IMR-90 (cell line): ENCODE measurements at regions not wholly inside any gene's neighbourhood (a gene's known extent, or its start where the extent isn't known, plus 50 kb on each side); places are given as distances from the start of the nearest gene placed in this dataset.

Experiments
- ATAC-seq: fragments of 200-7000 bp; cut with Tn5 transposase; 2 replicates; pipeline ENCODE4 v1.9.1; 2020; ENCODE audit warnings: low read depth, mild to moderate bottlenecking, moderate library complexity
- BruUV-seq: library from RNA; stranded (reverse); fragments of 400-500 nt; replicated peaks from 2 replicates; lab custom pipeline; 2021; lab: Mats Ljungman, UMichigan
- CTCF ChIA-PET: fragments of 300-600 bp; formaldehyde crosslinking; extraction: SDS; loops from one replicate; lab custom pipeline; 2021; ENCODE audit warnings: antibody characterized with exemption; lab: Yijun Ruan, JAX
- POLR2A ChIA-PET: fragments of 300-600 bp; sonication (Branson Sonifier 250); formaldehyde crosslinking; loops from one replicate; lab custom pipeline; 2022; ENCODE audit warnings: antibody characterized with exemption; ENCODE audit not compliant: unreplicated experiment; lab: Charles Lee
- DNase-seq: peaks from one replicate; pipeline ENCODE4 v3.0.0; 2013
- H2AFZ ChIP-seq: replicated peaks from 2 replicates; pipeline ENCODE3; 2013; ENCODE audit warnings: low read length, mild to moderate bottlenecking; ENCODE audit not compliant: poor library complexity
- H2AK5ac ChIP-seq: 2 replicates; pipeline ENCODE4 v1.6.1; 2013; ENCODE audit warnings: low read depth, low read length, inconsistent platforms
- H2AK9ac ChIP-seq: replicated peaks from 2 replicates; pipeline ENCODE3; 2013; ENCODE audit warnings: mild to moderate bottlenecking, low read depth, low read length, moderate library complexity; ENCODE audit not compliant: poor library complexity
- H2BK120ac ChIP-seq: 2 replicates; pipeline ENCODE4 v1.6.1; 2013; ENCODE audit warnings: low read depth, low read length, inconsistent platforms
- H2BK15ac ChIP-seq: 3 replicates; pipeline ENCODE4 v1.6.1; 2013; ENCODE audit warnings: low read depth, low read length, inconsistent platforms
- H2BK20ac ChIP-seq: 2 replicates; pipeline ENCODE4 v1.6.1; 2013; ENCODE audit warnings: low read depth, mild to moderate bottlenecking, inconsistent platforms, low read length, moderate library complexity
- H2BK5ac ChIP-seq: 2 replicates; pipeline ENCODE4 v1.6.1; 2013; ENCODE audit warnings: mild to moderate bottlenecking, low read depth, low read length, inconsistent platforms; ENCODE audit not compliant: poor library complexity, severe bottlenecking
- H3K14ac ChIP-seq: replicated peaks from 2 replicates; pipeline ENCODE4 v1.6.1; 2013; ENCODE audit warnings: low read depth, low read length, inconsistent platforms
- H3K18ac ChIP-seq: 2 replicates; pipeline ENCODE4 v1.6.1; 2013; ENCODE audit warnings: low read depth, low read length, control low read depth
- H3K23ac ChIP-seq: 2 replicates; pipeline ENCODE4 v1.6.1; 2013; ENCODE audit warnings: low read depth, low read length, inconsistent platforms
- H3K27ac ChIP-seq: 2 replicates; pipeline ENCODE4 v1.5.1; 2013; ENCODE audit warnings: mild to moderate bottlenecking, control low read depth, low read length; ENCODE audit not compliant: insufficient read depth
- H3K27me3 ChIP-seq: 2 replicates; pipeline ENCODE4 v1.6.1; 2013; ENCODE audit warnings: low read length; ENCODE audit not compliant: control insufficient read depth, insufficient read depth
- H3K36me3 ChIP-seq: 2 replicates; pipeline ENCODE4 v1.6.1; 2013; ENCODE audit warnings: low read length, mixed read lengths; ENCODE audit not compliant: control insufficient read depth, insufficient read depth
- H3K4ac ChIP-seq: 2 replicates; pipeline ENCODE4 v1.6.1; 2013; ENCODE audit warnings: low read depth, low read length, inconsistent platforms
- H3K4me1 ChIP-seq: 2 replicates; pipeline ENCODE4 v1.6.1; 2013; ENCODE audit warnings: low read length, mixed read lengths; ENCODE audit not compliant: control insufficient read depth, insufficient read depth
- H3K4me2 ChIP-seq: 2 replicates; pipeline ENCODE4 v1.6.1; 2013; ENCODE audit warnings: low read depth, mild to moderate bottlenecking, control low read depth, low read length, moderate library complexity
- H3K4me3 ChIP-seq: 2 replicates; pipeline ENCODE4 v1.5.1; 2013; ENCODE audit warnings: low read depth, mild to moderate bottlenecking, control low read depth, low read length, moderate library complexity; ENCODE audit not compliant: insufficient read depth
- H3K56ac ChIP-seq: 2 replicates; pipeline ENCODE4 v1.6.1; 2013; ENCODE audit warnings: low read length, inconsistent platforms; ENCODE audit not compliant: insufficient read depth; ENCODE audit errors: extremely low read depth
- H3K79me1 ChIP-seq, 2 experiments: 2 replicates each; pipeline ENCODE4 v1.6.1; 2013; ENCODE audit warnings: low read length in 2 of 2, inconsistent platforms in 1 of 2, low read depth in 1 of 2
- H3K9ac ChIP-seq: 2 replicates; pipeline ENCODE4 v1.6.1; 2013; ENCODE audit warnings: low read depth, low read length, control low read depth
- H3K9me1 ChIP-seq: 2 replicates; pipeline ENCODE4 v1.6.1; 2013; ENCODE audit warnings: low read length, inconsistent platforms; ENCODE audit not compliant: insufficient read depth
- H3K9me3 ChIP-seq: 2 replicates; pipeline ENCODE4 v1.6.1; 2013; ENCODE audit warnings: low read length; ENCODE audit not compliant: control insufficient read depth, insufficient read depth
- H4K20me1 ChIP-seq: 2 replicates; pipeline ENCODE4 v1.6.1; 2013; ENCODE audit warnings: low read length, inconsistent platforms; ENCODE audit not compliant: insufficient read depth
- H4K5ac ChIP-seq: 2 replicates; pipeline ENCODE4 v1.6.1; 2013; ENCODE audit warnings: mild to moderate bottlenecking, low read depth, low read length, control low read depth
- H4K8ac ChIP-seq, 2 experiments: 2 replicates each; pipeline ENCODE4 v1.6.1; 2013; ENCODE audit warnings: low read depth in 2 of 2, low read length in 2 of 2, control low read depth in 1 of 2, inconsistent platforms in 1 of 2
- H4K91ac ChIP-seq: 2 replicates; pipeline ENCODE4 v1.6.1; 2013; ENCODE audit warnings: low read depth, low read length, inconsistent platforms; ENCODE audit not compliant: insufficient read depth
- BHLHE40 ChIP-seq: fragments of 150-350 bp; IDR thresholded peaks from 2 replicates; pipeline ENCODE4 v1.6.1; 2016; ENCODE audit warnings: mild to moderate bottlenecking, low read depth, low read length
- CEBPB ChIP-seq: IDR thresholded peaks from 2 replicates; pipeline ENCODE4 v1.6.1; 2012; ENCODE audit warnings: low read depth, low read length, improper control_type of control experiment
- CHD1 ChIP-seq: IDR thresholded peaks from 2 replicates; pipeline ENCODE4 v1.6.1; 2012; ENCODE audit warnings: low read depth, low read length, improper control_type of control experiment
- FOS ChIP-seq: fragments of 150-350 bp; IDR thresholded peaks from 2 replicates; pipeline ENCODE4 v1.6.1; 2016; ENCODE audit warnings: low read depth, low read length
- MAFK ChIP-seq: IDR thresholded peaks from 2 replicates; pipeline ENCODE4 v1.6.1; 2012; ENCODE audit warnings: low read depth, low read length, improper control_type of control experiment
- MAZ ChIP-seq: IDR thresholded peaks from 2 replicates; pipeline ENCODE4 v1.6.1; 2012; ENCODE audit warnings: low read depth, mild to moderate bottlenecking, low read length, improper control_type of control experiment, moderate library complexity, borderline replicate concordance
- MXI1 ChIP-seq: IDR thresholded peaks from 2 replicates; pipeline ENCODE4 v1.6.1; 2012; ENCODE audit warnings: low read depth, mild to moderate bottlenecking, low read length, moderate library complexity, borderline replicate concordance
- NFE2L2 ChIP-seq: fragments of 150-350 bp; IDR thresholded peaks from 2 replicates; pipeline ENCODE4 v1.6.1; 2016; ENCODE audit warnings: low read depth, mild to moderate bottlenecking, low read length
- POLR2A ChIP-seq: IDR thresholded peaks from 2 replicates; pipeline ENCODE4 v1.6.1; 2012; ENCODE audit warnings: mild to moderate bottlenecking, low read depth, low read length
- RAD21 ChIP-seq: IDR thresholded peaks from 2 replicates; pipeline ENCODE4 v1.6.1; 2012; ENCODE audit warnings: low read length, improper control_type of control experiment
- RCOR1 ChIP-seq: IDR thresholded peaks from 2 replicates; pipeline ENCODE4 v1.6.1; 2012; ENCODE audit warnings: mild to moderate bottlenecking, low read length, improper control_type of control experiment; ENCODE audit not compliant: insufficient replicate concordance
- RFX5 ChIP-seq: IDR thresholded peaks from 2 replicates; pipeline ENCODE4 v1.8.0; 2012; ENCODE audit warnings: low read depth, mild to moderate bottlenecking, low read length, moderate library complexity
- SMC3 ChIP-seq: fragments of 150-350 bp; IDR thresholded peaks from 2 replicates; pipeline ENCODE4 v1.6.1; 2016; ENCODE audit warnings: low read depth, mild to moderate bottlenecking, antibody characterized with exemption, low read length, moderate library complexity
- USF2 ChIP-seq: fragments of 150-350 bp; IDR thresholded peaks from 2 replicates; pipeline ENCODE4 v1.6.1; 2017; ENCODE audit warnings: mild to moderate bottlenecking, antibody characterized with exemption, low read length, low read depth
- WGBS, 2 experiments: methylation state at CpG; one replicate each; pipeline versions ENCODE4 v1.1.5 to v1.1.7; 2013; ENCODE audit warnings: missing lambda C conversion rate in 2 of 2; ENCODE audit not compliant: insufficient read length in 1 of 2; ENCODE audit errors: extremely low coverage in 2 of 2; 5-methylcytosine and 5-hydroxymethylcytosine counted together
- dilution Hi-C: fragments of 300-500 bp; cut with HindIII; formaldehyde crosslinking; loops from one replicate; pipeline ENCODE4 v1.14.3; 2018; ENCODE audit warnings: low sequenced_read_pairs; ENCODE audit not compliant: unreplicated experiment
- in situ Hi-C: fragments of 300-500 bp; cut with MboI; formaldehyde crosslinking; loops from 3 replicates; pipeline ENCODE4 v1.14.3; 2019; ENCODE audit warnings: low sequenced_read_pairs, inconsistent platforms, mixed read lengths
- intact Hi-C: fragments of 100-400 bp; cut with micrococcal nuclease; formaldehyde crosslinking; loops from 2 replicates; pipeline ENCODE4 v1.10.0; 2022
- TF ChIP-seq, protein P1 (sequence below): fragments of 150-350 bp; IDR thresholded peaks from 2 replicates; pipeline ENCODE4 v1.6.1; 2016; ENCODE audit warnings: low read depth, mild to moderate bottlenecking, low read length, moderate library complexity, borderline replicate concordance
- TF ChIP-seq, protein P2 (sequence below): conservative IDR thresholded peaks from 2 replicates; pipeline ENCODE4 v1.5.1; 2012; ENCODE audit warnings: mild to moderate bottlenecking, low read depth, low read length, improper control_type of control experiment

GRCh38 chr5:165370794-165371193, 1865.4 kb downstream of the MAT2B start:
- Histone ChIP-seq H2AFZ (no peak overlapping the region), H4K20me1 (no peaks in the 10 kb centered on the region), H3K9ac (no peak overlapping the region), H3K56ac (no peak overlapping the region), H3K4me2 (no peak overlapping the region), H3K9me1 (no peaks in the 10 kb centered on the region), H3K14ac (no peak overlapping the region), H2BK120ac (no peak overlapping the region), H3K4me3 (no peak overlapping the region), H2AK9ac (no peak overlapping the region), H3K36me3 (no peaks in the 10 kb centered on the region), H3K27me3 (no peaks in the 10 kb centered on the region), H2AK5ac (no peak overlapping the region), H3K9me3 (no peaks in the 10 kb centered on the region), H3K4ac (no peak overlapping the region), H4K91ac (no peak overlapping the region), H2BK20ac (no peak overlapping the region), H3K4me1 (no peaks in the 10 kb centered on the region), H3K23ac (no peak overlapping the region), H2BK5ac (no peak overlapping the region), H3K79me1 (no peaks in the 10 kb centered on the region), H4K5ac (no peak overlapping the region), H4K8ac (no peak overlapping the region), H3K27ac (no peak overlapping the region), H2BK15ac (no peak overlapping the region), H3K18ac (no peak overlapping the region)
- ChIA-PET POLR2A (no interaction called here), CTCF (interaction anchor here (1.0 kb wide), 1 partner anchor 14 kb away, joined by 3 read pairs; no protein-coding TSS in a partner anchor)
- ATAC-seq (peak; percentile 81), DNase-seq (peak; percentile 61)
- in situ Hi-C loops: no loop called here
- TF ChIP-seq POLR2A (no peak), RAD21 (no peak), RCOR1 (no peak), CHD1 (no peak), MAFK (no peak), MAZ (no peak), CEBPB (no peak), NFE2L2 (no peak), USF2 (no peak), RFX5 (no peak), BHLHE40 (no peak), SMC3 (no peak), FOS (no peak), MXI1 (no peak)
- TF ChIP-seq, protein P1, sequence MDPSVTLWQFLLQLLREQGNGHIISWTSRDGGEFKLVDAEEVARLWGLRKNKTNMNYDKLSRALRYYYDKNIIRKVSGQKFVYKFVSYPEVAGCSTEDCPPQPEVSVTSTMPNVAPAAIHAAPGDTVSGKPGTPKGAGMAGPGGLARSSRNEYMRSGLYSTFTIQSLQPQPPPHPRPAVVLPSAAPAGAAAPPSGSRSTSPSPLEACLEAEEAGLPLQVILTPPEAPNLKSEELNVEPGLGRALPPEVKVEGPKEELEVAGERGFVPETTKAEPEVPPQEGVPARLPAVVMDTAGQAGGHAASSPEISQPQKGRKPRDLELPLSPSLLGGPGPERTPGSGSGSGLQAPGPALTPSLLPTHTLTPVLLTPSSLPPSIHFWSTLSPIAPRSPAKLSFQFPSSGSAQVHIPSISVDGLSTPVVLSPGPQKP: no peak
- TF ChIP-seq, protein P2, sequence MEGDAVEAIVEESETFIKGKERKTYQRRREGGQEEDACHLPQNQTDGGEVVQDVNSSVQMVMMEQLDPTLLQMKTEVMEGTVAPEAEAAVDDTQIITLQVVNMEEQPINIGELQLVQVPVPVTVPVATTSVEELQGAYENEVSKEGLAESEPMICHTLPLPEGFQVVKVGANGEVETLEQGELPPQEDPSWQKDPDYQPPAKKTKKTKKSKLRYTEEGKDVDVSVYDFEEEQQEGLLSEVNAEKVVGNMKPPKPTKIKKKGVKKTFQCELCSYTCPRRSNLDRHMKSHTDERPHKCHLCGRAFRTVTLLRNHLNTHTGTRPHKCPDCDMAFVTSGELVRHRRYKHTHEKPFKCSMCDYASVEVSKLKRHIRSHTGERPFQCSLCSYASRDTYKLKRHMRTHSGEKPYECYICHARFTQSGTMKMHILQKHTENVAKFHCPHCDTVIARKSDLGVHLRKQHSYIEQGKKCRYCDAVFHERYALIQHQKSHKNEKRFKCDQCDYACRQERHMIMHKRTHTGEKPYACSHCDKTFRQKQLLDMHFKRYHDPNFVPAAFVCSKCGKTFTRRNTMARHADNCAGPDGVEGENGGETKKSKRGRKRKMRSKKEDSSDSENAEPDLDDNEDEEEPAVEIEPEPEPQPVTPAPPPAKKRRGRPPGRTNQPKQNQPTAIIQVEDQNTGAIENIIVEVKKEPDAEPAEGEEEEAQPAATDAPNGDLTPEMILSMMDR: no peak
- no TSS peak for BruUV-seq
- dilution Hi-C loops: no loop called here
- intact Hi-C loops: no loop called here
- no CpG with 5 or more reads among the region's 1 CpG for WGBS, 2 experiments
